Neural progenitor cell (in vitro differentiated cells): ENCODE measurements at regions not wholly inside any gene's neighbourhood (a gene's known extent, or its start where the extent isn't known, plus 50 kb on each side); places are given as distances from the start of the nearest gene placed in this dataset.

Experiments
- DNase-seq: peaks from one replicate; pipeline ENCODE4 v3.0.0-alpha.2; 2016; ENCODE audit warnings: low spot score
- H2AFZ ChIP-seq: fragments of 200-600 bp; sonication (generic); replicated peaks from 2 replicates; pipeline ENCODE4 v1.6.1; 2016; ENCODE audit warnings: antibody characterized with exemption
- H3F3A ChIP-seq: fragments of 200-600 bp; sonication (generic); 2 replicates; pipeline ENCODE4 v1.6.1; 2016; ENCODE audit warnings: antibody characterized with exemption, low read depth
- H3K27ac ChIP-seq: fragments of 200-600 bp; sonication (generic); 2 replicates; pipeline ENCODE4 v1.5.1; 2016; ENCODE audit warnings: mild to moderate bottlenecking
- H3K27me3 ChIP-seq: fragments of 200-600 bp; sonication (generic); 2 replicates; pipeline ENCODE4 v1.6.1; 2016; ENCODE audit warnings: mild to moderate bottlenecking, moderate library complexity
- H3K36me3 ChIP-seq: fragments of 200-600 bp; sonication (generic); 2 replicates; pipeline ENCODE4 v1.5.1; 2016
- H3K4me1 ChIP-seq: fragments of 200-600 bp; sonication (generic); 2 replicates; pipeline ENCODE4 v1.6.1; 2016; ENCODE audit warnings: mixed run types
- H3K4me2 ChIP-seq: fragments of 200-600 bp; sonication (generic); 2 replicates; pipeline ENCODE4 v1.6.1; 2016
- H3K4me3 ChIP-seq: fragments of 200-600 bp; sonication (generic); 2 replicates; pipeline ENCODE4 v1.5.1; 2016
- H3K79me2 ChIP-seq: fragments of 200-600 bp; sonication (generic); 2 replicates; pipeline ENCODE4 v1.6.1; 2016; ENCODE audit warnings: low read depth
- H3K9ac ChIP-seq: fragments of 200-600 bp; sonication (generic); 2 replicates; pipeline ENCODE4 v1.6.1; 2016
- H3K9me3 ChIP-seq: fragments of 200-600 bp; sonication (generic); 2 replicates; pipeline ENCODE4 v1.5.1; 2016; ENCODE audit warnings: low read depth
- H4K20me1 ChIP-seq: fragments of 200-600 bp; sonication (generic); 2 replicates; pipeline ENCODE4 v1.6.1; 2016; ENCODE audit warnings: low read depth
- H3K27ac Mint-ChIP-seq: 3 replicates; pipeline ENCODE4 v1.8.0; 2021; ENCODE audit warnings: mixed read lengths
- H3K27me3 Mint-ChIP-seq: 2 replicates; pipeline ENCODE4 v1.8.0; 2022; ENCODE audit warnings: low read depth, mild to moderate bottlenecking, inconsistent platforms, moderate library complexity, mixed read lengths; ENCODE audit not compliant: insufficient read depth
- H3K36me3 Mint-ChIP-seq: 3 replicates; pipeline ENCODE4 v1.8.0; 2021; ENCODE audit warnings: mixed read lengths
- H3K4me1 Mint-ChIP-seq: 3 replicates; pipeline ENCODE4 v1.8.0; 2021; ENCODE audit warnings: mixed read lengths
- H3K4me3 Mint-ChIP-seq: 3 replicates; pipeline ENCODE4 v1.8.0; 2021; ENCODE audit warnings: mild to moderate bottlenecking, moderate library complexity, mixed read lengths
- H3K9me3 Mint-ChIP-seq: 3 replicates; pipeline ENCODE4 v1.8.0; 2020; ENCODE audit warnings: mixed read lengths
- EZH2 ChIP-seq: fragments of 200-600 bp; sonication (generic); IDR thresholded peaks from 2 replicates; pipeline ENCODE4 v1.6.1; 2017; ENCODE audit warnings: antibody characterized with exemption, mild to moderate bottlenecking, moderate library complexity
- EZH2phosphoT487 ChIP-seq: fragments of 200-600 bp; sonication (generic); IDR thresholded peaks from 2 replicates; pipeline ENCODE4 v1.6.1; 2017; ENCODE audit warnings: antibody characterized with exemption
- TF ChIP-seq, protein P1 (sequence below): fragments of 200-600 bp; sonication (generic); IDR thresholded peaks from 2 replicates; pipeline ENCODE4 v1.5.1; 2017; ENCODE audit warnings: antibody characterized with exemption, mild to moderate bottlenecking

GRCh38 chr13:57056601-57057180 is 84.0 kb upstream of the PRR20A start:
- Mint-ChIP-seq H3K27ac (no peak overlapping the region), H3K9me3 (no peaks in the 10 kb centered on the region), H3K4me1 (peaks cover 5% of the 10 kb centered on the region), H3K36me3 (no peaks in the 10 kb centered on the region), H3K27me3 (no peaks in the 10 kb centered on the region), H3K4me3 (no peak overlapping the region)
- H3K79me2 ChIP-seq: no peaks in the 10 kb centered on the region
- no peaks in the 10 kb centered on the region for H3F3A ChIP-seq
- H3K4me1 ChIP-seq: no peaks in the 10 kb centered on the region
- no peaks in the 10 kb centered on the region for H3K36me3 ChIP-seq
- H3K27me3 ChIP-seq: no peaks in the 10 kb centered on the region
- no peak overlapping the region for H3K4me2 ChIP-seq
- no peak overlapping the region for H3K4me3 ChIP-seq
- TF ChIP-seq, protein P1, sequence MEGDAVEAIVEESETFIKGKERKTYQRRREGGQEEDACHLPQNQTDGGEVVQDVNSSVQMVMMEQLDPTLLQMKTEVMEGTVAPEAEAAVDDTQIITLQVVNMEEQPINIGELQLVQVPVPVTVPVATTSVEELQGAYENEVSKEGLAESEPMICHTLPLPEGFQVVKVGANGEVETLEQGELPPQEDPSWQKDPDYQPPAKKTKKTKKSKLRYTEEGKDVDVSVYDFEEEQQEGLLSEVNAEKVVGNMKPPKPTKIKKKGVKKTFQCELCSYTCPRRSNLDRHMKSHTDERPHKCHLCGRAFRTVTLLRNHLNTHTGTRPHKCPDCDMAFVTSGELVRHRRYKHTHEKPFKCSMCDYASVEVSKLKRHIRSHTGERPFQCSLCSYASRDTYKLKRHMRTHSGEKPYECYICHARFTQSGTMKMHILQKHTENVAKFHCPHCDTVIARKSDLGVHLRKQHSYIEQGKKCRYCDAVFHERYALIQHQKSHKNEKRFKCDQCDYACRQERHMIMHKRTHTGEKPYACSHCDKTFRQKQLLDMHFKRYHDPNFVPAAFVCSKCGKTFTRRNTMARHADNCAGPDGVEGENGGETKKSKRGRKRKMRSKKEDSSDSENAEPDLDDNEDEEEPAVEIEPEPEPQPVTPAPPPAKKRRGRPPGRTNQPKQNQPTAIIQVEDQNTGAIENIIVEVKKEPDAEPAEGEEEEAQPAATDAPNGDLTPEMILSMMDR: no peak
- no peak for TF ChIP-seq EZH2phosphoT487
- TF ChIP-seq EZH2: no peak
- H3K27ac ChIP-seq: no peak overlapping the region
- H3K9ac ChIP-seq: no peak overlapping the region
- no peak overlapping the region for H2AFZ ChIP-seq
- peak; percentile 27 for DNase-seq
- no peaks in the 10 kb centered on the region for H3K9me3 ChIP-seq
- no peaks in the 10 kb centered on the region for H4K20me1 ChIP-seq

- peaks cover 11% of the 10 kb centered on the region for H3K4me1 Mint-ChIP-seq
- no peaks in the 10 kb centered on the region for H3K9me3 Mint-ChIP-seq
- H3K27me3 Mint-ChIP-seq: no peaks in the 10 kb centered on the region
- no peak overlapping the region for H3K9ac ChIP-seq
- no peak overlapping the region for H3K27ac Mint-ChIP-seq
- no peak overlapping the region for H3K4me3 ChIP-seq
- H3K27me3 ChIP-seq: no peaks in the 10 kb centered on the region
- no peaks in the 10 kb centered on the region for H3K36me3 ChIP-seq
- H3K9me3 ChIP-seq: no peaks in the 10 kb centered on the region
- no peaks in the 10 kb centered on the region for H3K4me1 ChIP-seq
- H3K36me3 Mint-ChIP-seq: no peaks in the 10 kb centered on the region
- H3K79me2 ChIP-seq: no peaks in the 10 kb centered on the region
- no peak overlapping the region for H3K4me2 ChIP-seq
- no peak overlapping the region for H2AFZ ChIP-seq
- H3K27ac ChIP-seq: no peak overlapping the region
- peak; percentile 16 for DNase-seq
- no peak for TF ChIP-seq EZH2phosphoT487
- TF ChIP-seq, protein P1: no peak
- TF ChIP-seq EZH2: no peak
- no peak overlapping the region for H3K4me3 Mint-ChIP-seq
- H4K20me1 ChIP-seq: no peaks in the 10 kb centered on the region
- H3F3A ChIP-seq: no peaks in the 10 kb centered on the region
These were observed 77.7 kb upstream of the PRR20A start for GRCh38 chr13:57063007-57063406.

DNA sequence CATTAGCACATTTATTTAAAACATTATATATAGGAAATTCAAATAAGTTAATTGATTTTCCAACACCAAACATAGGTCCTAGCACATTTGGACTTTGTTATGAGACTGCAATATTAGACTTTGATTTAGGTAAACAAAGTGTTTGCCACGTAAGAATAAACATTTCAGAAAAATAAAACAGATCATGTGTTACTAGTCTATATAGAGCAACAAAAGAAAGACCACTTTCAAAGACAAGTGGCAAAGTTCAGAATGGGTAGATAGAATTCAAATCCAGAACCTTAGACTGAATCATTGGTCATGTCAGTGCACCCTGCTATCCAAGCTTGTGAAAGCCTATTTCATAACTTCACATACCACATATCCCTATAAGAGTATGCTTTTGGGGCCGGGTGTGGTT is 66.7 kb upstream of the PRR20A start:
- H3K4me3 ChIP-seq: no peak overlapping the region
- no peaks in the 10 kb centered on the region for H3K36me3 ChIP-seq
- H4K20me1 ChIP-seq: no peaks in the 10 kb centered on the region
- no peak overlapping the region for H3K4me2 ChIP-seq
- H3F3A ChIP-seq: no peaks in the 10 kb centered on the region
- H2AFZ ChIP-seq: no peak overlapping the region
- TF ChIP-seq, protein P1: no peak
- TF ChIP-seq EZH2phosphoT487 (no peak), EZH2 (no peak)
- H3K4me3 Mint-ChIP-seq: no peak overlapping the region
- H3K36me3 Mint-ChIP-seq: no peaks in the 10 kb centered on the region
- no peaks in the 10 kb centered on the region for H3K4me1 Mint-ChIP-seq
- H3K79me2 ChIP-seq: no peaks in the 10 kb centered on the region
- no peaks in the 10 kb centered on the region for H3K27me3 ChIP-seq
- no peaks in the 10 kb centered on the region for H3K9me3 ChIP-seq
- H3K4me1 ChIP-seq: no peaks in the 10 kb centered on the region
- no peak overlapping the region for H3K9ac ChIP-seq
- H3K27me3 Mint-ChIP-seq: no peaks in the 10 kb centered on the region
- no peak overlapping the region for H3K27ac Mint-ChIP-seq
- no peaks in the 10 kb centered on the region for H3K9me3 Mint-ChIP-seq
- no peak for DNase-seq
- H3K27ac ChIP-seq: no peak overlapping the region
